Stimulated activated CD4-positive, alpha-beta T cell treated with anti-CD3 and anti-CD28 coated beads, Interleukin-4, amount 100 ng/mL, for 24 hours (primary cell): ENCODE measurements at regions not wholly inside any gene's neighbourhood (a gene's known extent, or its start where the extent isn't known, plus 50 kb on each side); places are given as distances from the start of the nearest gene placed in this dataset.

Experiments used
- DNase-seq: peaks from one replicate; pipeline ENCODE4 v3.0.0-alpha.2; 2020

- no peak for DNase-seq
These were observed 260.7 kb upstream of the CSF3R start for GRCh38 chr1:36743286-36744005.

GRCh38 chr1:36741066-36741465 lies 258.4 kb upstream of the CSF3R start:
- no peak for DNase-seq

GRCh38 chr1:36740446-36740845 lies 257.7 kb upstream of the CSF3R start:
- DNase-seq: no peak

- no peak for DNase-seq
These were observed 257.1 kb upstream of the CSF3R start for GRCh38 chr1:36739703-36740289.

DNA sequence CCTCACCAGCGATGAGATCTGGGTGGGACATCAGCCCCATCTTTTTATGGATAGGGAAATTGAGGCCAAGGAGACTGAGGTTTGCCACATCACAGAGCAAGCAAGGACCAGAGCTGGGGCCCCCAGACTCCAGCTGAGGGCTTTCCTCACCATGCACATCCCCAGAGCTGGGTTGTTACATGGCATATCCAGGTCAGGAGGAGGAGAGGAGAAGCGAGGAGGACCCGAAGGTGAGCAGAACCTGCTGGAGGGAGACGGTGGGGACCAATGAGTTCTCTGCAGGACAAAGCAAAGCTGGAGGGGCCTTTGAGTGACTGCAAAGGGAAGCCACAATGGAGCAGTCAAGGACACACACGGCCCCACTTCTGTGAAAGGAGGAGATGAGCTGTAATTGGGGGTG lies 255.5 kb upstream of the CSF3R start:
- DNase-seq: no peak

GRCh38 chr1:36737767-36738166 lies 255.1 kb upstream of the CSF3R start:
- DNase-seq: no peak

- no peak for DNase-seq
These were observed 254.4 kb upstream of the CSF3R start for GRCh38 chr1:36737038-36737555.

GRCh38 chr1:36735939-36736730 lies 253.4 kb upstream of the CSF3R start:
- no peak for DNase-seq

DNA sequence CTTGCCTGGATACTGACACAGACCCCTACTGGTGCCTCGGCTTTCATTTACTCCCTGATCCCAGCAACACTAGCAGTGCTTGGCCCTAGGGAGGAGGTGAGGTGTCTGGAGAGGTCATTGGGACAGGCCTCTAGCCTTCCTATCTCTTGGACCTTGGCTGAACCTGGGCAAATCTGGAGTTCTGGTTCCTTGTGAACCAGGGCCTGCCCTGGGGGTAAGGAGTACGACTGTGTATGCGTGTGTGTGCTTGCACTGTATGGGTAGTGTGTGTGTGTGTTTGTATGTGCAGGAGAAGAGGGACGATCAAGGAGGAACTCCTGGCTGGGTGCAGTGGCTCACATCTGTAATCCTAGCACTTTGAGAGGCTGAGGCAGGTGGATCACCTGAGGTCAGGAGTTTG lies 252.7 kb upstream of the CSF3R start:
- DNase-seq: no peak

DNA sequence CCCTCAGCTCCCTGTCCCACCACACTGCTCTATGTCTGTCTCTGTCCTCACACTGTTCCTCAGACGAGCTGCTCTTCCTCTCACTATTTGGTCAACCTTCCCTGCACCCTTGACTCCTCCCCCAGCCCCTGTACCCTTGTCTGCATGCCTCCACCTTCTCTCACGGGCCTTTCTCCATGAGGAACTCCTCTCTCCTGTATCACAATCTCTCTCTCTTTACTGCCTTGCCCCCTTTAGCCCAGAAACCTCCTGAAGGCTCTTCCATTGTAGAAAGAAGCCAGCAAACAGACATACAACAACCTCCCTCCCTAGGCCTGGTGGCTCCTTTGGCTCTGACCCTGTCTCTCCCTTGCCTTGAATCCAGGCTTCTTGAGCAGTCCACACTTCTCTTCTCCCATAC lies 251.6 kb upstream of the CSF3R start:
- DNase-seq: no peak

DNA sequence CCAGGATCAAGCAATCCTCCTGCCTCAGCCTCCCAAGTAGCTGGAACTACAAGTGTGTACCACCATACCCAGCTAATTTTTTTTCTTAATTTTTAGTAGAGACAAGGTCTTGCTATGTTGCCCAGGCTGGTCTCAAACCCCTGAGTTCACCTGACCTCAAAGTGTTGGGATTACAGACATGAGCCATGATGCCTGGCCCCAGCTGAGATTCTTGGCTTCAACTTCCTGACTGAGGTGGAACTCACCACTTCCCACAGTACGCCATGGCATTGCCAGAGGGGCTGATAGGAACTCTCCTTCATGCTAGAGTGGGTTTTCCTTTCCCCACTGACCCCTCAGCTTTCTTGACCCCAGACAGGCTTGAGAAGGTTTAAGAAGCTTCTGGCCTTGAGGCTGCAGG lies 251.0 kb upstream of the CSF3R start:
- DNase-seq: no peak

- DNase-seq: no peak
These were observed 249.3 kb upstream of the CSF3R start for GRCh38 chr1:36732015-36732356.

- no peak for DNase-seq
These were observed 248.7 kb upstream of the CSF3R start for GRCh38 chr1:36731226-36732014.

DNA sequence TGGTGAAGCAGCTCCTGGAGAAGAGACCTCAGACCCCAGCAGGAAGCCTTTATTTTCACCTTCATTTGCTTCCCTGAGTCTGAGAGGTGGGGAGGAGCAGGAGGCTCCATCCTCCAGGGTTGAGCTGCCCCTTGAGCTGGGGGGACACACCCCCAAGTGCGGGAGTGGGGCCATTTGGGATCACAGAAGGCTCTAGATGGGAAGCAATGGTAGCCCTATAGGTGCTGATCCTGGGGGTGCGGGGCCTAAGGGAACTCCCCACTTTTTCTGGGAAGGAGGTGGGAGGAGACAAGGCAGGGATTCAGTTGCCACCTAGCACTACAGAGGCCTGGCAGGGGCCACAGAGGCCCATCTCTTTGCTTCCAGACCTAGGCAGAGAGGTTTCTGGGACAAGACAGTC lies 247.9 kb upstream of the CSF3R start:
- no peak for DNase-seq

- DNase-seq: no peak
These were observed 247.2 kb upstream of the CSF3R start for GRCh38 chr1:36729716-36730510.

DNA sequence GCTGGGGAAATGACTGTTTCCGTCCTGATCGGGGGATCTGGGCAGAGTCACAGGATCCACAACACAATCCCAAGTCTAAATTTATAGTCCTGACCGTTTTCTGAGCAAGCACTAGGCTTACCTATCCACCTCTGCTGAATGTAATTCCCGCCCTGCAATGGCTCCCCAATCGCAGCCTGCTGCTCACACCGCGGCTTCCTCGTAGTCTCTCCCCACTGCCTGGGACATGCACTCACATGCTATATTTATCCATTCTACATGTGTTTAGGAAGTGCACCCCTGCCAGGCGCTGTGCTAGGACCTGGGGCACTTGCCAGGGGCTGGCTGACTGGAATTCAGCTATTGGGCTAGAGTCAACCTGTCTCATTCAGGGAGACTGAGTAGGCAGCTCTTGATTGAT lies 246.6 kb upstream of the CSF3R start:
- no peak for DNase-seq

- DNase-seq: no peak
These were observed 246.1 kb upstream of the CSF3R start for GRCh38 chr1:36728846-36729245.

DNA sequence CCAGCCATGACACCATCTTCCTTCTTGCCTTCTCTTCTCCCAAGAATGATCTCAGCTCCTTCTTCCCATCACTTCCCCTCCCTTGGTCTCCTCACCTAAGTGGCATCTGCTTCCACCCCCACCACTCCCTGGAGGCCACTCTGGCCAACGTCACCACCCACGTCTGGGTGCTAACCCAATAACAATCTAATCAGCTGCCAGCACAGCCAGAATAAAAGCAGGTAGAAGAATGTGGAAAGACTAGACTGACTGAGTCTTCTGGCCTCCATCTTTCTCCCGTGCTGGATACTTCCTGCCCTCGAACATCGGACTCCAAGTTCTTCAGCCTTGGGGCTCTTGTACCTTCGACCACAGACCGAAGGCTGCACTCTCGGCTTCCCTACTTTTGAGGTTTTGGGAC lies 245.3 kb upstream of the CSF3R start:
- no peak for DNase-seq

DNA sequence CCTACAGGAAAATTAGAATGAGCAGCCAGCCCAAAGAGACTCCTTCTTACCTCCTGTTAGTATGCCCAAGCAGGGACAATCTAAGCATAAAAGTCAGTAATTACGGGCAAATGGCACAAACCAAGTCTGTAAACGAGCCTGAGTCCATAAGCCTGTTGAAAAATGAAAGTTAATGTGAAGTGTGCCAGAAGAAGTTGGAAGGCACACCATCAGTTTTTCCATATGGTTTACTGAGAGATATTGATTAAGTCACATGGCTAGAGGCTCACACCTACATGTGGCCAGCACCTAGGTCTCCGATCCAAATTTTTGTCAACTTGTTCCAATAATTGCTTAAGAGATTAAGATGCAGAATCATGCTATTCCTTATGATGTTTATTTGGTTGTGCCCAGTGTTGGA lies 242.4 kb upstream of the CSF3R start:
- no peak for DNase-seq

GRCh38 chr1:36723813-36724212 lies 241.1 kb upstream of the CSF3R start:
- DNase-seq: no peak

DNA sequence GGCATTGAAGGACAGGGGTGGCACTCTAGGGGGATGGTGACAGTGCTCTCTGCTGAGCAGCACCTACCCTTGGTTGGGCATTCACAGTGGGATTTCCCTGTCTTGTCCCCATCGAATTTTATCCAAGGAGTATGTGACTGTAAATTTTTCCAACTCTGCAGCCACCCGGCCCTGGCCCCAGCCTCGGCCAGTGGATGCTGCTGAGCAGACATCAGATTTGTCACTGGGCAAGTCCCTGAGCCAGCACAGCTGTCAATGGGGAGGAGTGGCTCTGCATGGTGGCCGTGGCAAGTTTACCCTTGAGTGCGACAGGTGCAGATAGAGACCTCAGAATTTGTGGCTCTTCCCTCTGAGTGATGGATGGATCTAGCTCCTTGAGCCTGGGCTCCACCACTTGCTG lies 240.2 kb upstream of the CSF3R start:
- DNase-seq: no peak

- DNase-seq: no peak
These were observed 238.5 kb upstream of the CSF3R start for GRCh38 chr1:36721261-36721660.
